BJ (cell line): ENCODE measurements at regions not wholly inside any gene's neighbourhood (a gene's known extent, or its start where the extent isn't known, plus 50 kb on each side); places are given as distances from the start of the nearest gene placed in this dataset.
A peak's percentile ranks its signal among the peaks of the same experiment; 100 is the strongest.

Source experiments
- CTCF ChIA-PET: fragments of 350-600 bp; formaldehyde crosslinking; extraction: SDS; loops from one replicate; lab custom pipeline; 2021; ENCODE audit warnings: antibody characterized with exemption, inconsistent platforms; lab: Yijun Ruan, JAX
- POLR2A ChIA-PET: fragments of 300-600 bp; sonication (Branson Sonifier 250); formaldehyde crosslinking; extraction: SDS; loops from one replicate; lab custom pipeline; 2021; ENCODE audit warnings: antibody characterized with exemption; lab: Charles Lee
- DNase-seq: peaks from one replicate; pipeline ENCODE4 v3.0.0-alpha.2; 2011; ENCODE audit warnings: low read depth
- H3K27me3 ChIP-seq: 2 replicates; pipeline ENCODE4 v1.6.0; 2011; ENCODE audit warnings: low read length; ENCODE audit not compliant: control insufficient read depth, insufficient read depth
- H3K36me3 ChIP-seq: 2 replicates; pipeline ENCODE4 v1.5.1; 2011; ENCODE audit warnings: low read length; ENCODE audit not compliant: control insufficient read depth, insufficient read depth
- H3K4me3 ChIP-seq: 2 replicates; pipeline ENCODE4 v1.5.1; 2011; ENCODE audit warnings: low read depth, mild to moderate bottlenecking, control low read depth, low read length
- CTCF ChIP-seq: IDR thresholded peaks from 2 replicates; pipeline ENCODE4 v1.5.1; 2011; ENCODE audit warnings: low read depth, mild to moderate bottlenecking, control low read depth, inconsistent platforms, low read length, moderate library complexity; ENCODE audit not compliant: insufficient read depth

GRCh38 chr11:128285321-128285720 lies 302.0 kb downstream of the ETS1 start:
- no peak for TF ChIP-seq CTCF
- CTCF ChIA-PET: interaction anchor here (0.9 to 3.8 kb wide), 4 partner anchors 113 to 347 kb away, joined by 3 to 16 read pairs (median 9); no protein-coding TSS in a partner anchor

GRCh38 chr11:128284634-128285033 lies 302.7 kb downstream of the ETS1 start:
- CTCF ChIA-PET: interaction anchor here (0.7 to 3.8 kb wide), 6 partner anchors 110 to 547 kb away, joined by 3 to 16 read pairs (median 4); no protein-coding TSS in a partner anchor
- no peak overlapping the region for H3K4me3 ChIP-seq
- no peak for DNase-seq
- H3K27me3 ChIP-seq: no peaks in the 10 kb centered on the region
- TF ChIP-seq CTCF: no peak
- POLR2A ChIA-PET: no interaction called here
- H3K36me3 ChIP-seq: no peaks in the 10 kb centered on the region

More at GRCh38 chr11:128285321-128285720, 302.0 kb downstream of the ETS1 start:
- POLR2A ChIA-PET: no interaction called here
- H3K27me3 ChIP-seq: no peaks in the 10 kb centered on the region
- no peak overlapping the region for H3K4me3 ChIP-seq
- DNase-seq: no peak
- no peaks in the 10 kb centered on the region for H3K36me3 ChIP-seq

- H3K4me3 ChIP-seq: no peak overlapping the region
- POLR2A ChIA-PET: no interaction called here
- H3K27me3 ChIP-seq: no peaks in the 10 kb centered on the region
- no peak for DNase-seq
- no peaks in the 10 kb centered on the region for H3K36me3 ChIP-seq
- CTCF ChIA-PET: interaction anchor here (0.6 to 3.8 kb wide), 7 partner anchors 109 to 548 kb away, joined by 3 to 16 read pairs (median 4); no protein-coding TSS in a partner anchor
- no peak for TF ChIP-seq CTCF
These were observed 303.9 kb downstream of the ETS1 start for GRCh38 chr11:128283451-128283850.

- TF ChIP-seq CTCF: no peak
- ChIA-PET CTCF (interaction anchor here (1.5 to 3.8 kb wide), 3 partner anchors 110 to 350 kb away, joined by 4 to 16 read pairs (median 15); no protein-coding TSS in a partner anchor), POLR2A (no interaction called here)
- no peak for DNase-seq
- Histone ChIP-seq H3K27me3 (no peaks in the 10 kb centered on the region), H3K4me3 (no peak overlapping the region), H3K36me3 (no peaks in the 10 kb centered on the region)
These were observed 305.3 kb downstream of the ETS1 start for GRCh38 chr11:128282053-128282452.

- CTCF ChIA-PET: interaction anchor here (0.7 to 2.1 kb wide), 9 partner anchors 8 to 352 kb away, joined by 3 to 6 read pairs (median 3); no protein-coding TSS in a partner anchor
- H3K4me3 ChIP-seq: no peak overlapping the region
- H3K36me3 ChIP-seq: no peaks in the 10 kb centered on the region
- no peak for TF ChIP-seq CTCF
- peak; percentile 92 for DNase-seq
- 0 out of 2 replicates have a peak, but pooled peaks cover 2% of the 10 kb centered on the region for H3K27me3 ChIP-seq
- POLR2A ChIA-PET: interaction anchor here (0.6 to 0.7 kb wide), 2 partner anchors 201 to 352 kb away, joined by 3 read pairs; no protein-coding TSS in a partner anchor
These were observed 307.5 kb downstream of the ETS1 start for GRCh38 chr11:128279866-128280265.
